Liver (tissue), 8 donors: ENCODE measurements at regions not wholly inside any gene's neighbourhood (a gene's known extent, or its start where the extent isn't known, plus 50 kb on each side); places are given as distances from the start of the nearest gene placed in this dataset.

Source experiments
- DNase-seq: peaks from one replicate; pipeline ENCODE4 v3.0.0-alpha.2; 2017; ENCODE audit warnings: low spot score
- H3K27ac ChIP-seq, 2 donors: one replicate each; pipeline ENCODE4 v1.7.0; 2013; ENCODE audit warnings: inconsistent platforms in 2 of 2, low read length in 2 of 2, control low read depth in 1 of 2, low read depth in 1 of 2, mild to moderate bottlenecking in 1 of 2
- H3K27me3 ChIP-seq, 4 donors: one replicate each; pipeline versions ENCODE4 v1.6.1 to v1.7.0; 2013; ENCODE audit warnings: low read length in 3 of 4, inconsistent platforms in 1 of 4, mild to moderate bottlenecking in 1 of 4, moderate library complexity in 1 of 4; ENCODE audit not compliant: control insufficient read depth in 4 of 4, insufficient read depth in 4 of 4
- H3K36me3 ChIP-seq, 4 donors: one replicate each; pipeline versions ENCODE4 v1.6.1 to v1.7.0; 2013; ENCODE audit warnings: low read length in 3 of 4, mild to moderate bottlenecking in 3 of 4, low read depth in 1 of 4, moderate library complexity in 1 of 4; ENCODE audit not compliant: control insufficient read depth in 4 of 4, insufficient read depth in 3 of 4
- H3K4me1 ChIP-seq, 4 donors: one replicate each; pipeline versions ENCODE4 v1.6.1 to v1.7.0; 2013; ENCODE audit warnings: low read length in 3 of 4, mild to moderate bottlenecking in 3 of 4, moderate library complexity in 1 of 4; ENCODE audit not compliant: control insufficient read depth in 4 of 4, insufficient read depth in 4 of 4
- H3K4me3 ChIP-seq, 3 donors: one replicate each; pipeline versions ENCODE4 v1.6.1 to v1.7.0; 2013; ENCODE audit warnings: low read length in 3 of 3, control low read depth in 1 of 3, low read depth in 1 of 3, mild to moderate bottlenecking in 1 of 3
- H3K9ac ChIP-seq, 2 donors: one replicate each; pipeline ENCODE4 v1.7.0; 2013; ENCODE audit warnings: low read length in 2 of 2, mild to moderate bottlenecking in 2 of 2, moderate library complexity in 2 of 2, control low read depth in 1 of 2, low read depth in 1 of 2
- H3K9me3 ChIP-seq, 4 donors: one replicate each; pipeline versions ENCODE4 v1.6.1 to v1.7.0; 2013; ENCODE audit warnings: low read length in 3 of 4; ENCODE audit not compliant: control insufficient read depth in 4 of 4
- ATF3 ChIP-seq: IDR thresholded peaks from 2 replicates; pipeline ENCODE4 v1.6.1; 2016; ENCODE audit warnings: antibody characterized with exemption
- CTCF ChIP-seq: fragments of 150-350 bp; IDR thresholded peaks from 2 replicates; pipeline ENCODE4 v1.5.1; 2017; ENCODE audit warnings: improper control_type of control experiment, low read depth, low read length; ENCODE audit not compliant: missing input control
- EGR1 ChIP-seq, 2 donors: IDR thresholded peaks; 2 replicates each; pipeline ENCODE4 v1.6.1; 2016 to 2018; ENCODE audit warnings: antibody characterized with exemption in 2 of 2, low read depth in 2 of 2
- FOXA1 ChIP-seq: IDR thresholded peaks from 2 replicates; pipeline ENCODE4 v1.6.1; 2016; ENCODE audit warnings: antibody characterized with exemption
- FOXA2 ChIP-seq: IDR thresholded peaks from 2 replicates; pipeline ENCODE4 v1.6.1; 2016; ENCODE audit warnings: antibody characterized with exemption
- GABPA ChIP-seq, 2 donors: IDR thresholded peaks in 1 of 2; conservative IDR thresholded peaks in 1 of 2; 2 replicates each; pipeline ENCODE4 v1.6.1; 2016; ENCODE audit warnings: antibody characterized with exemption in 2 of 2, mild to moderate bottlenecking in 1 of 2, moderate library complexity in 1 of 2
- HNF4A ChIP-seq, 2 donors: conservative IDR thresholded peaks; 2 replicates each; pipeline ENCODE4 v1.6.1; 2016; ENCODE audit warnings: antibody characterized with exemption in 2 of 2, mild to moderate bottlenecking in 2 of 2
- HNF4G ChIP-seq: IDR thresholded peaks from 2 replicates; pipeline ENCODE4 v1.6.1; 2016; ENCODE audit warnings: antibody characterized with exemption
- JUND ChIP-seq, 2 donors: IDR thresholded peaks; 2 replicates each; pipeline ENCODE4 v1.6.1; 2016; ENCODE audit warnings: antibody characterized with exemption in 2 of 2
- MAX ChIP-seq: IDR thresholded peaks from 2 replicates; pipeline ENCODE4 v1.6.1; 2016; ENCODE audit warnings: antibody characterized with exemption
- NR2F2 ChIP-seq: IDR thresholded peaks from 2 replicates; pipeline ENCODE4 v1.6.1; 2016; ENCODE audit warnings: antibody characterized with exemption
- RAD21 ChIP-seq, 2 donors: IDR thresholded peaks; 2 replicates each; pipeline ENCODE4 v1.6.1; 2016; ENCODE audit warnings: antibody characterized with exemption in 2 of 2, mild to moderate bottlenecking in 2 of 2
- REST ChIP-seq: IDR thresholded peaks from 2 replicates; pipeline ENCODE4 v1.6.1; 2016; ENCODE audit warnings: antibody characterized with exemption, mild to moderate bottlenecking
- RXRA ChIP-seq, 2 donors: IDR thresholded peaks; 2 replicates each; pipeline ENCODE4 v1.6.1; 2017 to 2018; ENCODE audit warnings: antibody characterized with exemption in 2 of 2, mild to moderate bottlenecking in 1 of 2
- SP1 ChIP-seq: IDR thresholded peaks from 2 replicates; pipeline ENCODE4 v1.6.1; 2018; ENCODE audit warnings: antibody characterized with exemption, mild to moderate bottlenecking
- TAF1 ChIP-seq: conservative IDR thresholded peaks from 2 replicates; pipeline ENCODE4 v1.6.1; 2016; ENCODE audit warnings: antibody characterized with exemption, mild to moderate bottlenecking
- YY1 ChIP-seq: IDR thresholded peaks from 2 replicates; pipeline ENCODE4 v1.6.1; 2016; ENCODE audit warnings: antibody characterized with exemption, mild to moderate bottlenecking
- ZBTB33 ChIP-seq: IDR thresholded peaks from 2 replicates; pipeline ENCODE4 v1.6.1; 2016; ENCODE audit warnings: antibody characterized with exemption
- WGBS: extraction: QIAGEN DNeasy Blood & Tissue Kit; methylation state at CpG from one replicate; pipeline ENCODE4 v1.1.7; 2013; 5-methylcytosine and 5-hydroxymethylcytosine counted together
- donor health status: healthy.
- donor health status: healthy.
- donor health status: healthy.
- donor health status: healthy.
- donor health status: healthy.

- TF ChIP-seq YY1: no peak
- no peak for TF ChIP-seq GABPA (IDR thresholded peaks at IDR 0.05 in 1 of 2, conservative IDR thresholded peaks at IDR 0.05 in 1 of 2)
- TF ChIP-seq EGR1 (IDR thresholded peaks at IDR 0.05; ENCODE audit: low read depth in 2 of 2): no peak
- TF ChIP-seq HNF4G: no peak
- TF ChIP-seq REST: no peak
- TF ChIP-seq RAD21 (IDR thresholded peaks at IDR 0.05): no peak
- TF ChIP-seq ATF3: no peak
- TF ChIP-seq RXRA (IDR thresholded peaks at IDR 0.05): no peak
- TF ChIP-seq SP1: no peak
- no peak for TF ChIP-seq HNF4A (conservative IDR thresholded peaks at IDR 0.05)
- no peak for TF ChIP-seq FOXA1
- no peak for TF ChIP-seq FOXA2
- TF ChIP-seq JUND (IDR thresholded peaks at IDR 0.05): no peak
- TF ChIP-seq MAX: no peak
- no peak for TF ChIP-seq TAF1
- 97% methylated on average over 5 of the region's 5 CpGs for WGBS
- no peak for DNase-seq
- H3K36me3 ChIP-seq: no peaks in the 10 kb centered on the region
- H3K4me1 ChIP-seq: no peaks in the 10 kb centered on the region
- H3K27ac ChIP-seq: no peak overlapping the region
- no peaks in the 10 kb centered on the region for H3K9me3 ChIP-seq
- H3K9ac ChIP-seq: no peak overlapping the region
- no peak overlapping the region for H3K4me3 ChIP-seq
- no peaks in the 10 kb centered on the region for H3K27me3 ChIP-seq
Observed at GRCh38 chr3:72690629-72691028, 157.6 kb downstream of the SHQ1 start.

- no peak for DNase-seq
- Histone ChIP-seq H3K27ac (no peak overlapping the region), H3K36me3 (no peaks in the 10 kb centered on the region), H3K4me3 (no peak overlapping the region), H3K4me1 (no peaks in the 10 kb centered on the region), H3K27me3 (no peaks in the 10 kb centered on the region), H3K9me3 (no peaks in the 10 kb centered on the region), H3K9ac (no peak overlapping the region)
- WGBS: 62% methylated on average over 2 of the region's 2 CpGs
- TF ChIP-seq FOXA2 (no peak), YY1 (no peak), HNF4A (conservative IDR thresholded peaks at IDR 0.05) (no peak), NR2F2 (no peak), HNF4G (no peak), SP1 (no peak), CTCF (no peak), FOXA1 (no peak), ZBTB33 (no peak), RAD21 (IDR thresholded peaks at IDR 0.05) (no peak), MAX (no peak), REST (no peak), EGR1 (IDR thresholded peaks at IDR 0.05; ENCODE audit: low read depth in 2 of 2) (no peak), ATF3 (no peak)
Observed at GRCh38 chr3:72682936-72683452, 165.3 kb downstream of the SHQ1 start.
